Mesothelial cell of epicardium (in vitro differentiated cells): ENCODE measurements at regions not wholly inside any gene's neighbourhood (a gene's known extent, or its start where the extent isn't known, plus 50 kb on each side); places are given as distances from the start of the nearest gene placed in this dataset.

Experiments
- DNase-seq, 2 experiments: peaks; one replicate each; pipeline ENCODE4 v3.0.0; 2021; ENCODE audit warnings: low spot score in 2 of 2; ENCODE audit not compliant: unreplicated experiment in 2 of 2
- H3K27ac Mint-ChIP-seq: 2 replicates; pipeline ENCODE4 v1.8.0; 2021; ENCODE audit warnings: mixed read lengths
- H3K27me3 Mint-ChIP-seq: 2 replicates; pipeline ENCODE4 v1.8.0; 2021; ENCODE audit warnings: low read depth, mixed read lengths
- H3K36me3 Mint-ChIP-seq: 2 replicates; pipeline ENCODE4 v1.8.0; 2021; ENCODE audit warnings: mixed read lengths
- H3K4me1 Mint-ChIP-seq: 2 replicates; pipeline ENCODE4 v1.8.0; 2021; ENCODE audit warnings: mixed read lengths
- H3K4me3 Mint-ChIP-seq: 2 replicates; pipeline ENCODE4 v1.8.0; 2021; ENCODE audit warnings: mild to moderate bottlenecking, moderate library complexity, mixed read lengths
- H3K9me3 Mint-ChIP-seq: 2 replicates; pipeline ENCODE4 v1.8.0; 2021; ENCODE audit warnings: mixed read lengths
- CTCF ChIP-seq: fragments of 200-600 bp; sonication (generic); IDR thresholded peaks from one replicate; pipeline ENCODE4 v1.5.0; 2021; ENCODE audit warnings: antibody characterized with exemption; ENCODE audit not compliant: unreplicated experiment

- Mint-ChIP-seq H3K4me3 (no peak overlapping the region), H3K9me3 (peaks cover 10% of the 10 kb centered on the region), H3K36me3 (no peaks in the 10 kb centered on the region), H3K27ac (no peak overlapping the region), H3K4me1 (peaks cover 8% of the 10 kb centered on the region), H3K27me3 (no peaks in the 10 kb centered on the region)
- DNase-seq = no peak
- TF ChIP-seq CTCF = no peak
Observed at GRCh38 chr3:18683900-18684299, 258.8 kb upstream of the SATB1 start.

DNA sequence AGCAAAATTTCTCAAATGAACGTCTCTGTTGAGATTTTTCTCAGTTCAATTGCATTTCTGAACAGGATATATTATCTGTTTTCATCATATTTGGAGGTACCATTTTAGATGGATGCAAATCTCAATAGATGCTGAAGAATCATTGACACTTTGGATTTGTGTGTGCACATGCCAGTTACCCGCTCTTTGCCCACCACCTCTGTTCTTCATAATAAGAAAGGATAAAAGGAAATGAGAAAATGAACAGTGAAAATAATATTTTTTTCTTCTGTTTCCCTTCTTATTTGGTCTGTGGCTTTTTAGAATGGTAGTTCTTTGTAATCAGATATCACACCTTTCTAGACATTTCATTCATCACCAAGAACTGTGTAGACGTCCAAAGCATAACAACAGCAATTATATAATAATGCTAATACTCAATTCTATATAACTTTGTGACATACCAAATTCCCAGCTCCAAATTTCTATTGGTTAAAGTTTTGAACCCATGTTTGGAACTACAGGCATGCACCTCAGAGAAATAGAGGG, 256.7 kb upstream of the SATB1 start:
- DNase-seq = no peak
- no peak for TF ChIP-seq CTCF
- no peak overlapping the region for H3K27ac Mint-ChIP-seq
- no peaks in the 10 kb centered on the region for H3K36me3 Mint-ChIP-seq
- peaks cover 6% of the 10 kb centered on the region for H3K9me3 Mint-ChIP-seq
- peaks cover 8% of the 10 kb centered on the region for H3K4me1 Mint-ChIP-seq
- no peak overlapping the region for H3K4me3 Mint-ChIP-seq
- no peaks in the 10 kb centered on the region for H3K27me3 Mint-ChIP-seq

- no peak overlapping the region for H3K27ac Mint-ChIP-seq
- no peak overlapping the region for H3K4me3 Mint-ChIP-seq
- no peaks in the 10 kb centered on the region for H3K27me3 Mint-ChIP-seq
- no peak for DNase-seq
- no peaks in the 10 kb centered on the region for H3K36me3 Mint-ChIP-seq
- peaks cover 6% of the 10 kb centered on the region for H3K9me3 Mint-ChIP-seq
- peaks cover 8% of the 10 kb centered on the region for H3K4me1 Mint-ChIP-seq
- no peak for TF ChIP-seq CTCF
Observed at GRCh38 chr3:18680758-18681157, 255.6 kb upstream of the SATB1 start.

GRCh38 chr3:18679238-18679637, 254.1 kb upstream of the SATB1 start:
- DNase-seq = no peak
- H3K4me1 Mint-ChIP-seq = peaks cover 8% of the 10 kb centered on the region
- H3K36me3 Mint-ChIP-seq = no peaks in the 10 kb centered on the region
- H3K9me3 Mint-ChIP-seq = peaks cover 6% of the 10 kb centered on the region
- no peaks in the 10 kb centered on the region for H3K27me3 Mint-ChIP-seq
- H3K27ac Mint-ChIP-seq = no peak overlapping the region
- TF ChIP-seq CTCF = no peak
- no peak overlapping the region for H3K4me3 Mint-ChIP-seq

- H3K36me3 Mint-ChIP-seq = no peaks in the 10 kb centered on the region
- no peak for TF ChIP-seq CTCF
- no peaks in the 10 kb centered on the region for H3K27me3 Mint-ChIP-seq
- no peaks in the 10 kb centered on the region for H3K9me3 Mint-ChIP-seq
- no peak overlapping the region for H3K4me3 Mint-ChIP-seq
- H3K4me1 Mint-ChIP-seq = peaks cover 6% of the 10 kb centered on the region
- no peak overlapping the region for H3K27ac Mint-ChIP-seq
- DNase-seq = no peak
Observed at GRCh38 chr3:18675197-18675596, 250.1 kb upstream of the SATB1 start.

GRCh38 chr3:18672561-18672960, 247.4 kb upstream of the SATB1 start:
- Mint-ChIP-seq H3K27ac (no peak overlapping the region), H3K4me1 (no peaks in the 10 kb centered on the region), H3K27me3 (no peaks in the 10 kb centered on the region), H3K4me3 (no peak overlapping the region), H3K36me3 (no peaks in the 10 kb centered on the region), H3K9me3 (peaks cover 4% of the 10 kb centered on the region)
- no peak for DNase-seq
- no peak for TF ChIP-seq CTCF
